Dedifferentiated amniotic fluid mesenchymal stem cell (primary cell): ENCODE measurements at regions not wholly inside any gene's neighbourhood (a gene's known extent, or its start where the extent isn't known, plus 50 kb on each side); places are given as distances from the start of the nearest gene placed in this dataset.

Experiments
- DNase-seq: peaks from one replicate; pipeline ENCODE4 v3.0.0-alpha.2; 2016; ENCODE audit errors: extremely low spot score

GRCh38 chr2:16615687-16616615 is 49.7 kb downstream of the CYRIA start:
- DNase-seq = no peak

- no peak for DNase-seq
Observed at GRCh38 chr2:16615246-16615645, 50.4 kb downstream of the CYRIA start.

GRCh38 chr2:16614314-16614860 is 51.2 kb downstream of the CYRIA start:
- no peak for DNase-seq

GRCh38 chr2:16613539-16614011 is 52.1 kb downstream of the CYRIA start:
- DNase-seq = no peak

- DNase-seq = no peak
Observed at GRCh38 chr2:16612490-16612889, 53.1 kb downstream of the CYRIA start.

- no peak for DNase-seq
Observed at GRCh38 chr2:16609786-16610185, 55.8 kb downstream of the CYRIA start.

GRCh38 chr2:16608661-16609643 is 56.7 kb downstream of the CYRIA start:
- DNase-seq = peak; percentile 71

- DNase-seq = no peak
Observed at GRCh38 chr2:16607301-16607700, 58.3 kb downstream of the CYRIA start.

GRCh38 chr2:16604236-16604635 is 61.4 kb downstream of the CYRIA start:
- no peak for DNase-seq

- DNase-seq = no peak
Observed at GRCh38 chr2:16591370-16591933, 74.2 kb downstream of the CYRIA start.

- no peak for DNase-seq
Observed at GRCh38 chr2:16589465-16589864, 76.2 kb downstream of the CYRIA start.

GRCh38 chr2:16588565-16588964 is 77.1 kb downstream of the CYRIA start:
- no peak for DNase-seq

- DNase-seq = no peak
Observed at GRCh38 chr2:16587601-16588000, 78.0 kb downstream of the CYRIA start.

- no peak for DNase-seq
Observed at GRCh38 chr2:16584824-16585540, 80.7 kb downstream of the CYRIA start.

- no peak for DNase-seq
Observed at GRCh38 chr2:16584084-16584483, 81.5 kb downstream of the CYRIA start.

- DNase-seq = no peak
Observed at GRCh38 chr2:16581241-16581640, 84.4 kb downstream of the CYRIA start.

GRCh38 chr2:16578081-16578480 is 87.6 kb downstream of the CYRIA start:
- no peak for DNase-seq

- no peak for DNase-seq
Observed at GRCh38 chr2:16570516-16570915, 95.1 kb downstream of the CYRIA start.

GRCh38 chr2:16568998-16569784 is 96.4 kb downstream of the CYRIA start:
- DNase-seq = no peak

GRCh38 chr2:16566701-16567100 is 98.9 kb downstream of the CYRIA start:
- DNase-seq = no peak
